Neural cell (in vitro differentiated cells): ENCODE measurements at regions not wholly inside any gene's neighbourhood (a gene's known extent, or its start where the extent isn't known, plus 50 kb on each side); places are given as distances from the start of the nearest gene placed in this dataset.

Experiments
- EP300 ChIP-seq: fragments of 450-650 bp; conservative IDR thresholded peaks from 2 replicates; pipeline ENCODE4 v1.6.1; 2014; ENCODE audit warnings: antibody characterized with exemption, mild to moderate bottlenecking, moderate library complexity; ENCODE audit not compliant: poor library complexity, severe bottlenecking
- EZH2 ChIP-seq: fragments of 200-600, 300-800 bp; shearing (Covaris generic), sonication (generic); IDR thresholded peaks from 2 replicates; pipeline ENCODE4 v1.6.1; 2014; ENCODE audit warnings: antibody characterized with exemption, low read length, borderline replicate concordance, mild to moderate bottlenecking; ENCODE audit not compliant: insufficient read depth, poor library complexity, severe bottlenecking
- MXI1 ChIP-seq: fragments of 450-650 bp; conservative IDR thresholded peaks from 2 replicates; pipeline ENCODE4 v1.6.1; 2014; ENCODE audit warnings: antibody characterized with exemption, mild to moderate bottlenecking; ENCODE audit not compliant: poor library complexity, severe bottlenecking
- POLR2AphosphoS5 ChIP-seq: IDR thresholded peaks from 2 replicates; pipeline ENCODE4 v1.6.1; 2012
- RAD21 ChIP-seq: fragments of 450-650 bp; conservative IDR thresholded peaks from 2 replicates; pipeline ENCODE4 v1.6.1; 2014; ENCODE audit warnings: antibody characterized with exemption, mild to moderate bottlenecking, moderate library complexity
- TAF1 ChIP-seq: IDR thresholded peaks from 2 replicates; pipeline ENCODE4 v1.6.1; 2012; ENCODE audit warnings: low read depth
- TF ChIP-seq, protein P1 (sequence below): fragments of 450-650 bp; IDR thresholded peaks from 2 replicates; pipeline ENCODE4 v1.5.1; 2014; ENCODE audit warnings: antibody characterized with exemption, mild to moderate bottlenecking, moderate library complexity; ENCODE audit not compliant: poor library complexity, severe bottlenecking
- TF ChIP-seq, protein P2 (sequence below): IDR thresholded peaks from 2 replicates; pipeline ENCODE4 v1.6.1; 2012; ENCODE audit warnings: borderline replicate concordance

DNA sequence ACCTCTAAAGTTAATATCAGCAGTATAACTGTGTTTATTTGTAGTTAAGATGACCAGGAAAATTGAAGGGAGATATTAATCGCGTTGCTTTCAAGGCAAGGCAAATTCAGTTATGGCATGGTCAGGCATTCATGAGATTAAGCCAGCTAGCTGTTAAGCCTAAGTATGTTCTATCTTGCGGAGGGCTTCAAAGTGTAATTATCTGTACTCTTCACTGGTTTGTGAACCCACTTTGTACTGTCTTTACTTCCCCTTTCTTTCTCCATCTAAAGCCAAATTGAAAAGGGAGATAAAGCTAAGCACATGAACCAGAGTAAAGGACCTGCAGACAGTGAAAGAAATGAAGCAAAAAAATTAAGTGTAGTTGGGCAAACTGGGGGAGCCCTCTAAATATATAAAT, 483.1 kb upstream of the NRP1 start:
- TF ChIP-seq, protein P1, sequence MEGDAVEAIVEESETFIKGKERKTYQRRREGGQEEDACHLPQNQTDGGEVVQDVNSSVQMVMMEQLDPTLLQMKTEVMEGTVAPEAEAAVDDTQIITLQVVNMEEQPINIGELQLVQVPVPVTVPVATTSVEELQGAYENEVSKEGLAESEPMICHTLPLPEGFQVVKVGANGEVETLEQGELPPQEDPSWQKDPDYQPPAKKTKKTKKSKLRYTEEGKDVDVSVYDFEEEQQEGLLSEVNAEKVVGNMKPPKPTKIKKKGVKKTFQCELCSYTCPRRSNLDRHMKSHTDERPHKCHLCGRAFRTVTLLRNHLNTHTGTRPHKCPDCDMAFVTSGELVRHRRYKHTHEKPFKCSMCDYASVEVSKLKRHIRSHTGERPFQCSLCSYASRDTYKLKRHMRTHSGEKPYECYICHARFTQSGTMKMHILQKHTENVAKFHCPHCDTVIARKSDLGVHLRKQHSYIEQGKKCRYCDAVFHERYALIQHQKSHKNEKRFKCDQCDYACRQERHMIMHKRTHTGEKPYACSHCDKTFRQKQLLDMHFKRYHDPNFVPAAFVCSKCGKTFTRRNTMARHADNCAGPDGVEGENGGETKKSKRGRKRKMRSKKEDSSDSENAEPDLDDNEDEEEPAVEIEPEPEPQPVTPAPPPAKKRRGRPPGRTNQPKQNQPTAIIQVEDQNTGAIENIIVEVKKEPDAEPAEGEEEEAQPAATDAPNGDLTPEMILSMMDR = no peak
- no peak for TF ChIP-seq POLR2AphosphoS5
- TF ChIP-seq EZH2 = no peak
- TF ChIP-seq, protein P2, sequence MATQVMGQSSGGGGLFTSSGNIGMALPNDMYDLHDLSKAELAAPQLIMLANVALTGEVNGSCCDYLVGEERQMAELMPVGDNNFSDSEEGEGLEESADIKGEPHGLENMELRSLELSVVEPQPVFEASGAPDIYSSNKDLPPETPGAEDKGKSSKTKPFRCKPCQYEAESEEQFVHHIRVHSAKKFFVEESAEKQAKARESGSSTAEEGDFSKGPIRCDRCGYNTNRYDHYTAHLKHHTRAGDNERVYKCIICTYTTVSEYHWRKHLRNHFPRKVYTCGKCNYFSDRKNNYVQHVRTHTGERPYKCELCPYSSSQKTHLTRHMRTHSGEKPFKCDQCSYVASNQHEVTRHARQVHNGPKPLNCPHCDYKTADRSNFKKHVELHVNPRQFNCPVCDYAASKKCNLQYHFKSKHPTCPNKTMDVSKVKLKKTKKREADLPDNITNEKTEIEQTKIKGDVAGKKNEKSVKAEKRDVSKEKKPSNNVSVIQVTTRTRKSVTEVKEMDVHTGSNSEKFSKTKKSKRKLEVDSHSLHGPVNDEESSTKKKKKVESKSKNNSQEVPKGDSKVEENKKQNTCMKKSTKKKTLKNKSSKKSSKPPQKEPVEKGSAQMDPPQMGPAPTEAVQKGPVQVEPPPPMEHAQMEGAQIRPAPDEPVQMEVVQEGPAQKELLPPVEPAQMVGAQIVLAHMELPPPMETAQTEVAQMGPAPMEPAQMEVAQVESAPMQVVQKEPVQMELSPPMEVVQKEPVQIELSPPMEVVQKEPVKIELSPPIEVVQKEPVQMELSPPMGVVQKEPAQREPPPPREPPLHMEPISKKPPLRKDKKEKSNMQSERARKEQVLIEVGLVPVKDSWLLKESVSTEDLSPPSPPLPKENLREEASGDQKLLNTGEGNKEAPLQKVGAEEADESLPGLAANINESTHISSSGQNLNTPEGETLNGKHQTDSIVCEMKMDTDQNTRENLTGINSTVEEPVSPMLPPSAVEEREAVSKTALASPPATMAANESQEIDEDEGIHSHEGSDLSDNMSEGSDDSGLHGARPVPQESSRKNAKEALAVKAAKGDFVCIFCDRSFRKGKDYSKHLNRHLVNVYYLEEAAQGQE = no peak
- TF ChIP-seq MXI1 = no peak
- TF ChIP-seq RAD21 = no peak
- no peak for TF ChIP-seq EP300
- TF ChIP-seq TAF1 = no peak
